Adrenal gland (tissue), 5 donors: ENCODE measurements at regions not wholly inside any gene's neighbourhood (a gene's known extent, or its start where the extent isn't known, plus 50 kb on each side); places are given as distances from the start of the nearest gene placed in this dataset.
"Not testable (repeated sequence)": the region's sequence is repeated elsewhere in the genome, so short reads cannot be mapped to it uniquely, and the experiment has no call there.

Experiments used
- CTCF ChIP-seq, 6 experiments: fragments of 450-650 bp in 4 of 6; fragments of 200-600 bp in 2 of 6; sonication (generic) in 1 of 6; IDR thresholded peaks; 1 replicate in 5 of 6; 2 replicates in 1 of 6; pipeline versions ENCODE4 v1.5.1 to v1.8.0; 2016 to 2021; ENCODE audit warnings: antibody characterized with exemption in 6 of 6, mild to moderate bottlenecking in 2 of 6, moderate library complexity in 1 of 6
- POLR2A ChIP-seq, 2 donors: fragments of 450-650 bp; IDR thresholded peaks; one replicate each; pipeline ENCODE4 v1.6.1; 2017; ENCODE audit warnings: antibody characterized with exemption in 2 of 2, mild to moderate bottlenecking in 2 of 2, moderate library complexity in 1 of 2
- donor health status: DM: no; HTN: no; CAD: no.

GRCh38 chr12:92056756-92057155, 88.9 kb downstream of the BTG1 start:
- not testable (repeated sequence) for TF ChIP-seq CTCF, POLR2A (IDR thresholded peaks at IDR 0.05)
